ENCODE measurements at regions not wholly inside any gene's neighbourhood (a gene's known extent, or its start where the extent isn't known, plus 50 kb on each side); places are given as distances from the start of the nearest gene placed in this dataset.

GRCh38 chr10:36283827-36284226 lies 641.7 kb upstream of the FZD8 start:
- TF ChIP-seq CTCF (IDR thresholded peaks at IDR 0.05; ENCODE audit: low read depth, low read length) = no peak
- no peaks in the 10 kb centered on the region for H3K9me3 ChIP-seq (ENCODE audit: low read depth)
- no peaks in the 10 kb centered on the region for H3K27me3 ChIP-seq
- DNase-seq (ENCODE audit: low read depth in 1 of 2, low spot score in 1 of 2) = no peak
- H3K36me3 ChIP-seq = no peaks in the 10 kb centered on the region
- H3K27ac ChIP-seq = no peak overlapping the region
- H3K4me3 ChIP-seq = no peak overlapping the region
- peaks cover 6% of the 10 kb centered on the region for H3K4me1 ChIP-seq (ENCODE audit: low read depth)

- DNase-seq (ENCODE audit: low read depth in 1 of 2, low spot score in 1 of 2) = peak; percentile 19 to 29
These were observed 639.8 kb upstream of the FZD8 start for GRCh38 chr10:36281831-36282331.

GRCh38 chr10:36280890-36281499 lies 638.9 kb upstream of the FZD8 start:
- Histone ChIP-seq H3K9me3 (ENCODE audit: low read depth) (no peaks in the 10 kb centered on the region), H3K36me3 (no peaks in the 10 kb centered on the region), H3K27me3 (no peaks in the 10 kb centered on the region), H3K27ac (no peak overlapping the region), H3K4me3 (no peak overlapping the region), H3K4me1 (ENCODE audit: low read depth) (peaks cover 6% of the 10 kb centered on the region)
- no peak for DNase-seq (ENCODE audit: low read depth in 1 of 2, low spot score in 1 of 2)
- TF ChIP-seq CTCF (IDR thresholded peaks at IDR 0.05; ENCODE audit: low read depth, low read length) = no peak

More at GRCh38 chr10:36281831-36282331, 639.8 kb upstream of the FZD8 start:
- Histone ChIP-seq H3K9me3 (ENCODE audit: low read depth) (no peaks in the 10 kb centered on the region), H3K27me3 (no peaks in the 10 kb centered on the region), H3K4me1 (ENCODE audit: low read depth) (peaks cover 6% of the 10 kb centered on the region), H3K27ac (no peak overlapping the region), H3K4me3 (no peak overlapping the region), H3K36me3 (no peaks in the 10 kb centered on the region)
- TF ChIP-seq CTCF (IDR thresholded peaks at IDR 0.05; ENCODE audit: low read depth, low read length) = no peak

GRCh38 chr10:36280321-36280741 lies 638.2 kb upstream of the FZD8 start:
- Histone ChIP-seq H3K4me1 (ENCODE audit: low read depth) (peaks cover 6% of the 10 kb centered on the region), H3K27me3 (no peaks in the 10 kb centered on the region), H3K36me3 (no peaks in the 10 kb centered on the region), H3K27ac (peak overlapping the region; percentile 53), H3K4me3 (no peak overlapping the region), H3K9me3 (ENCODE audit: low read depth) (no peaks in the 10 kb centered on the region)
- no peak for TF ChIP-seq CTCF (IDR thresholded peaks at IDR 0.05; ENCODE audit: low read depth, low read length)
- DNase-seq (ENCODE audit: low read depth in 1 of 2, low spot score in 1 of 2) = peak; percentile 22 to 44

- no peak for TF ChIP-seq CTCF (IDR thresholded peaks at IDR 0.05; ENCODE audit: low read depth, low read length)
- Histone ChIP-seq H3K27ac (no peak overlapping the region), H3K9me3 (ENCODE audit: low read depth) (no peaks in the 10 kb centered on the region), H3K4me1 (ENCODE audit: low read depth) (peaks cover 6% of the 10 kb centered on the region), H3K27me3 (no peaks in the 10 kb centered on the region), H3K36me3 (no peaks in the 10 kb centered on the region), H3K4me3 (no peak overlapping the region)
- no peak for DNase-seq (ENCODE audit: low read depth in 1 of 2, low spot score in 1 of 2)
These were observed 636.1 kb upstream of the FZD8 start for GRCh38 chr10:36278176-36278575.
